Liver (tissue), 8 donors: ENCODE measurements at regions not wholly inside any gene's neighbourhood (a gene's known extent, or its start where the extent isn't known, plus 50 kb on each side); places are given as distances from the start of the nearest gene placed in this dataset.

Source experiments
- DNase-seq: peaks from one replicate; pipeline ENCODE4 v3.0.0-alpha.2; 2017; ENCODE audit warnings: low spot score
- H3K27ac ChIP-seq, 2 donors: one replicate each; pipeline ENCODE4 v1.7.0; 2013; ENCODE audit warnings: inconsistent platforms in 2 of 2, low read length in 2 of 2, control low read depth in 1 of 2, low read depth in 1 of 2, mild to moderate bottlenecking in 1 of 2
- H3K27me3 ChIP-seq, 4 donors: one replicate each; pipeline versions ENCODE4 v1.6.1 to v1.7.0; 2013; ENCODE audit warnings: low read length in 3 of 4, inconsistent platforms in 1 of 4, mild to moderate bottlenecking in 1 of 4, moderate library complexity in 1 of 4; ENCODE audit not compliant: control insufficient read depth in 4 of 4, insufficient read depth in 4 of 4
- H3K36me3 ChIP-seq, 4 donors: one replicate each; pipeline versions ENCODE4 v1.6.1 to v1.7.0; 2013; ENCODE audit warnings: low read length in 3 of 4, mild to moderate bottlenecking in 3 of 4, low read depth in 1 of 4, moderate library complexity in 1 of 4; ENCODE audit not compliant: control insufficient read depth in 4 of 4, insufficient read depth in 3 of 4
- H3K4me1 ChIP-seq, 4 donors: one replicate each; pipeline versions ENCODE4 v1.6.1 to v1.7.0; 2013; ENCODE audit warnings: low read length in 3 of 4, mild to moderate bottlenecking in 3 of 4, moderate library complexity in 1 of 4; ENCODE audit not compliant: control insufficient read depth in 4 of 4, insufficient read depth in 4 of 4
- H3K4me3 ChIP-seq, 3 donors: one replicate each; pipeline versions ENCODE4 v1.6.1 to v1.7.0; 2013; ENCODE audit warnings: low read length in 3 of 3, control low read depth in 1 of 3, low read depth in 1 of 3, mild to moderate bottlenecking in 1 of 3
- H3K9ac ChIP-seq, 2 donors: one replicate each; pipeline ENCODE4 v1.7.0; 2013; ENCODE audit warnings: low read length in 2 of 2, mild to moderate bottlenecking in 2 of 2, moderate library complexity in 2 of 2, control low read depth in 1 of 2, low read depth in 1 of 2
- H3K9me3 ChIP-seq, 4 donors: one replicate each; pipeline versions ENCODE4 v1.6.1 to v1.7.0; 2013; ENCODE audit warnings: low read length in 3 of 4; ENCODE audit not compliant: control insufficient read depth in 4 of 4
- ATF3 ChIP-seq: IDR thresholded peaks from 2 replicates; pipeline ENCODE4 v1.6.1; 2016; ENCODE audit warnings: antibody characterized with exemption
- CTCF ChIP-seq: fragments of 150-350 bp; IDR thresholded peaks from 2 replicates; pipeline ENCODE4 v1.5.1; 2017; ENCODE audit warnings: improper control_type of control experiment, low read depth, low read length; ENCODE audit not compliant: missing input control
- EGR1 ChIP-seq, 2 donors: IDR thresholded peaks; 2 replicates each; pipeline ENCODE4 v1.6.1; 2016 to 2018; ENCODE audit warnings: antibody characterized with exemption in 2 of 2, low read depth in 2 of 2
- FOXA1 ChIP-seq: IDR thresholded peaks from 2 replicates; pipeline ENCODE4 v1.6.1; 2016; ENCODE audit warnings: antibody characterized with exemption
- FOXA2 ChIP-seq: IDR thresholded peaks from 2 replicates; pipeline ENCODE4 v1.6.1; 2016; ENCODE audit warnings: antibody characterized with exemption
- GABPA ChIP-seq, 2 donors: IDR thresholded peaks in 1 of 2; conservative IDR thresholded peaks in 1 of 2; 2 replicates each; pipeline ENCODE4 v1.6.1; 2016; ENCODE audit warnings: antibody characterized with exemption in 2 of 2, mild to moderate bottlenecking in 1 of 2, moderate library complexity in 1 of 2
- HNF4A ChIP-seq, 2 donors: conservative IDR thresholded peaks; 2 replicates each; pipeline ENCODE4 v1.6.1; 2016; ENCODE audit warnings: antibody characterized with exemption in 2 of 2, mild to moderate bottlenecking in 2 of 2
- HNF4G ChIP-seq: IDR thresholded peaks from 2 replicates; pipeline ENCODE4 v1.6.1; 2016; ENCODE audit warnings: antibody characterized with exemption
- JUND ChIP-seq, 2 donors: IDR thresholded peaks; 2 replicates each; pipeline ENCODE4 v1.6.1; 2016; ENCODE audit warnings: antibody characterized with exemption in 2 of 2
- MAX ChIP-seq: IDR thresholded peaks from 2 replicates; pipeline ENCODE4 v1.6.1; 2016; ENCODE audit warnings: antibody characterized with exemption
- NR2F2 ChIP-seq: IDR thresholded peaks from 2 replicates; pipeline ENCODE4 v1.6.1; 2016; ENCODE audit warnings: antibody characterized with exemption
- RAD21 ChIP-seq, 2 donors: IDR thresholded peaks; 2 replicates each; pipeline ENCODE4 v1.6.1; 2016; ENCODE audit warnings: antibody characterized with exemption in 2 of 2, mild to moderate bottlenecking in 2 of 2
- REST ChIP-seq: IDR thresholded peaks from 2 replicates; pipeline ENCODE4 v1.6.1; 2016; ENCODE audit warnings: antibody characterized with exemption, mild to moderate bottlenecking
- RXRA ChIP-seq, 2 donors: IDR thresholded peaks; 2 replicates each; pipeline ENCODE4 v1.6.1; 2017 to 2018; ENCODE audit warnings: antibody characterized with exemption in 2 of 2, mild to moderate bottlenecking in 1 of 2
- SP1 ChIP-seq: IDR thresholded peaks from 2 replicates; pipeline ENCODE4 v1.6.1; 2018; ENCODE audit warnings: antibody characterized with exemption, mild to moderate bottlenecking
- TAF1 ChIP-seq: conservative IDR thresholded peaks from 2 replicates; pipeline ENCODE4 v1.6.1; 2016; ENCODE audit warnings: antibody characterized with exemption, mild to moderate bottlenecking
- YY1 ChIP-seq: IDR thresholded peaks from 2 replicates; pipeline ENCODE4 v1.6.1; 2016; ENCODE audit warnings: antibody characterized with exemption, mild to moderate bottlenecking
- ZBTB33 ChIP-seq: IDR thresholded peaks from 2 replicates; pipeline ENCODE4 v1.6.1; 2016; ENCODE audit warnings: antibody characterized with exemption
- WGBS: extraction: QIAGEN DNeasy Blood & Tissue Kit; methylation state at CpG from one replicate; pipeline ENCODE4 v1.1.7; 2013; 5-methylcytosine and 5-hydroxymethylcytosine counted together
- donor health status: healthy.
- donor health status: healthy.
- donor health status: healthy.
- donor health status: healthy.
- donor health status: healthy.

GRCh38 chr2:168300460-168300859, 53.1 kb upstream of the STK39 start:
- no peak for DNase-seq
- no peaks in the 10 kb centered on the region for H3K4me1 ChIP-seq
- no peaks in the 10 kb centered on the region for H3K27me3 ChIP-seq
- no peaks in the 10 kb centered on the region for H3K36me3 ChIP-seq
- no peak overlapping the region for H3K27ac ChIP-seq
- no peaks in the 10 kb centered on the region for H3K9me3 ChIP-seq
- H3K4me3 ChIP-seq, result no peak overlapping the region
- H3K9ac ChIP-seq, result no peak overlapping the region
- 47% methylated on average over 2 of the region's 2 CpGs for WGBS
- no peak for TF ChIP-seq REST
- TF ChIP-seq TAF1, result no peak
- TF ChIP-seq RAD21 (IDR thresholded peaks at IDR 0.05), result no peak
- TF ChIP-seq FOXA2, result no peak
- no peak for TF ChIP-seq CTCF
- no peak for TF ChIP-seq ATF3
- no peak for TF ChIP-seq JUND (IDR thresholded peaks at IDR 0.05)
- no peak for TF ChIP-seq YY1
- TF ChIP-seq EGR1 (IDR thresholded peaks at IDR 0.05; ENCODE audit: low read depth in 2 of 2), result no peak
- no peak for TF ChIP-seq SP1
- TF ChIP-seq HNF4A (conservative IDR thresholded peaks at IDR 0.05), result no peak
- no peak for TF ChIP-seq HNF4G
- TF ChIP-seq ZBTB33, result no peak
- TF ChIP-seq GABPA (IDR thresholded peaks at IDR 0.05 in 1 of 2, conservative IDR thresholded peaks at IDR 0.05 in 1 of 2), result no peak
- TF ChIP-seq NR2F2, result no peak
- TF ChIP-seq RXRA (IDR thresholded peaks at IDR 0.05), result no peak
- TF ChIP-seq FOXA1, result no peak
- TF ChIP-seq MAX, result no peak
